Upper lobe of left lung (tissue), 6 donors: ENCODE measurements at regions not wholly inside any gene's neighbourhood (a gene's known extent, or its start where the extent isn't known, plus 50 kb on each side); places are given as distances from the start of the nearest gene placed in this dataset.

Source experiments
- ATAC-seq, 2 donors: fragments of 200-7000 bp; cut with Tn5 transposase; one replicate each; pipeline ENCODE4 v1.9.1; 2022; ENCODE audit warnings: mild to moderate bottlenecking in 2 of 2, moderate library complexity in 2 of 2; ENCODE audit not compliant: low FRiP score in 2 of 2
- DNase-seq, 2 donors: peaks; one replicate each; pipeline ENCODE4 v3.0.0-alpha.2; 2019 to 2020
- H3K27ac ChIP-seq, 4 donors: fragments of 200-600 bp; sonication (generic); one replicate each; pipeline ENCODE4 v1.5.1; 2016 to 2019
- H3K27me3 ChIP-seq, 4 donors: fragments of 200-600 bp; sonication (generic); one replicate each; pipeline ENCODE4 v1.5.1; 2017 to 2019
- H3K36me3 ChIP-seq, 4 donors: fragments of 200-600 bp; sonication (generic); one replicate each; pipeline ENCODE4 v1.5.1; 2016 to 2019
- H3K4me1 ChIP-seq, 4 donors: fragments of 200-600 bp; sonication (generic); one replicate each; pipeline ENCODE4 v1.5.1; 2018 to 2019
- H3K4me3 ChIP-seq, 4 donors: fragments of 200-600 bp; sonication (generic); one replicate each; pipeline ENCODE4 v1.5.1; 2017 to 2019; ENCODE audit warnings: mild to moderate bottlenecking in 2 of 4, moderate library complexity in 1 of 4
- H3K9me3 ChIP-seq, 4 donors: fragments of 200-600 bp; sonication (generic); one replicate each; pipeline ENCODE4 v1.5.1; 2018 to 2019
- CTCF ChIP-seq, 6 experiments: fragments of 450-650 bp in 4 of 6; fragments of 200-600 bp in 2 of 6; sonication (generic) in 2 of 6; IDR thresholded peaks; one replicate each; pipeline ENCODE4 v1.5.1; 2016 to 2019; ENCODE audit warnings: antibody characterized with exemption in 6 of 6
- EP300 ChIP-seq, 4 donors: sonication (generic); formaldehyde crosslinking; IDR thresholded peaks; one replicate each; pipeline ENCODE4 v1.5.1; 2017; ENCODE audit warnings: antibody characterized with exemption in 4 of 4, control low read depth in 2 of 4
- POLR2A ChIP-seq, 4 donors: fragments of 450-650 bp; IDR thresholded peaks; one replicate each; pipeline ENCODE4 v1.5.1; 2016 to 2017; ENCODE audit warnings: antibody characterized with exemption in 4 of 4, mild to moderate bottlenecking in 2 of 4
- POLR2AphosphoS5 ChIP-seq, 2 donors: sonication (generic); formaldehyde crosslinking; IDR thresholded peaks; one replicate each; pipeline ENCODE4 v1.5.1; 2017; ENCODE audit warnings: antibody characterized with exemption in 2 of 2
- WGBS, 2 donors: methylation state at CpG; one replicate each; pipeline ENCODE4 v1.1.5; 2017 to 2018; 5-methylcytosine and 5-hydroxymethylcytosine counted together
- donor health status: DM: no; HTN: no; CAD: no; lungs with moderate emphysema.
- donor health status: DM: no; HTN: yes; CAD: no; lungs with severe emphysema.

GRCh38 chr4:83757121-83757621 is 221.3 kb downstream of the GPAT3 start:
- Histone ChIP-seq H3K9me3 (no peaks in the 10 kb centered on the region), H3K36me3 (no peaks in the 10 kb centered on the region), H3K27me3 (no peaks in the 10 kb centered on the region), H3K27ac (no peak overlapping the region), H3K4me3 (no peak overlapping the region), H3K4me1 (no peaks in the 10 kb centered on the region)
- 25 to 45% methylated on average over 2 of the region's 2 CpGs for WGBS, 2 donors
- DNase-seq (no peak), ATAC-seq (no peak)
- TF ChIP-seq POLR2A (IDR thresholded peaks at IDR 0.05) (no peak), CTCF (IDR thresholded peaks at IDR 0.05) (no peak), POLR2AphosphoS5 (IDR thresholded peaks at IDR 0.05) (no peak), EP300 (IDR thresholded peaks at IDR 0.05) (no peak)

GRCh38 chr4:83753260-83753659 is 217.4 kb downstream of the GPAT3 start:
- Histone ChIP-seq H3K27ac (no peak overlapping the region), H3K4me1 (no peaks in the 10 kb centered on the region), H3K27me3 (no peaks in the 10 kb centered on the region), H3K36me3 (no peaks in the 10 kb centered on the region), H3K9me3 (no peaks in the 10 kb centered on the region), H3K4me3 (no peak overlapping the region)
- TF ChIP-seq EP300 (IDR thresholded peaks at IDR 0.05) (no peak), POLR2AphosphoS5 (IDR thresholded peaks at IDR 0.05) (no peak), CTCF (IDR thresholded peaks at IDR 0.05) (no peak), POLR2A (IDR thresholded peaks at IDR 0.05) (no peak)
- ATAC-seq (no peak), DNase-seq (no peak)
- 53 to 55% methylated on average over 2 of the region's 2 CpGs for WGBS, 2 donors

- no peak for TF ChIP-seq POLR2AphosphoS5 (IDR thresholded peaks at IDR 0.05)
- TF ChIP-seq POLR2A (IDR thresholded peaks at IDR 0.05) = no peak
- TF ChIP-seq EP300 (IDR thresholded peaks at IDR 0.05) = no peak
- TF ChIP-seq CTCF (IDR thresholded peaks at IDR 0.05) = no peak
- Histone ChIP-seq H3K36me3 (no peaks in the 10 kb centered on the region), H3K27ac (no peak overlapping the region), H3K9me3 (no peaks in the 10 kb centered on the region), H3K27me3 (no peaks in the 10 kb centered on the region), H3K4me3 (no peak overlapping the region), H3K4me1 (no peaks in the 10 kb centered on the region)
- ATAC-seq = no peak
- 50 to 60% methylated on average over 1 of the region's 1 CpG for WGBS, 2 donors
- no peak for DNase-seq
Measured at GRCh38 chr4:83751336-83751949, 215.5 kb downstream of the GPAT3 start.

GRCh38 chr4:83748711-83749110 is 212.8 kb downstream of the GPAT3 start:
- H3K27me3 ChIP-seq = no peaks in the 10 kb centered on the region
- no peaks in the 10 kb centered on the region for H3K9me3 ChIP-seq
- H3K27ac ChIP-seq = no peak overlapping the region
- TF ChIP-seq POLR2A (IDR thresholded peaks at IDR 0.05) = no peak
- TF ChIP-seq POLR2AphosphoS5 (IDR thresholded peaks at IDR 0.05) = no peak
- no peak for TF ChIP-seq EP300 (IDR thresholded peaks at IDR 0.05)
- no peak for TF ChIP-seq CTCF (IDR thresholded peaks at IDR 0.05)
- 88 to 92% methylated on average over 2 of the region's 2 CpGs for WGBS, 2 donors
- no peak overlapping the region for H3K4me3 ChIP-seq
- no peaks in the 10 kb centered on the region for H3K36me3 ChIP-seq
- DNase-seq (no peak), ATAC-seq (no peak)
- H3K4me1 ChIP-seq = no peaks in the 10 kb centered on the region

- H3K27ac ChIP-seq = no peak overlapping the region
- no peak for TF ChIP-seq POLR2AphosphoS5 (IDR thresholded peaks at IDR 0.05)
- H3K4me3 ChIP-seq = no peak overlapping the region
- no peaks in the 10 kb centered on the region for H3K9me3 ChIP-seq
- H3K36me3 ChIP-seq = no peaks in the 10 kb centered on the region
- WGBS, 2 donors = 65 to 66% methylated on average over 2 of the region's 2 CpGs
- H3K27me3 ChIP-seq = no peaks in the 10 kb centered on the region
- no peak for DNase-seq
- H3K4me1 ChIP-seq = no peaks in the 10 kb centered on the region
- ATAC-seq = no peak
Measured at GRCh38 chr4:83738895-83739294, 203.0 kb downstream of the GPAT3 start.
